PC-9 (cell line): ENCODE measurements at regions not wholly inside any gene's neighbourhood (a gene's known extent, or its start where the extent isn't known, plus 50 kb on each side); places are given as distances from the start of the nearest gene placed in this dataset.

Source experiments
- EZH2 ChIP-seq: fragments of 200-600 bp; sonication (generic); IDR thresholded peaks from 2 replicates; pipeline ENCODE4 v1.8.0; 2017; ENCODE audit warnings: antibody characterized with exemption, low read depth
- TF ChIP-seq, protein P1 (sequence below): fragments of 200-600 bp; sonication (generic); conservative IDR thresholded peaks from 2 replicates; pipeline ENCODE4 v1.6.1; 2017; ENCODE audit warnings: mixed run types, antibody characterized with exemption, mild to moderate bottlenecking, moderate library complexity

DNA sequence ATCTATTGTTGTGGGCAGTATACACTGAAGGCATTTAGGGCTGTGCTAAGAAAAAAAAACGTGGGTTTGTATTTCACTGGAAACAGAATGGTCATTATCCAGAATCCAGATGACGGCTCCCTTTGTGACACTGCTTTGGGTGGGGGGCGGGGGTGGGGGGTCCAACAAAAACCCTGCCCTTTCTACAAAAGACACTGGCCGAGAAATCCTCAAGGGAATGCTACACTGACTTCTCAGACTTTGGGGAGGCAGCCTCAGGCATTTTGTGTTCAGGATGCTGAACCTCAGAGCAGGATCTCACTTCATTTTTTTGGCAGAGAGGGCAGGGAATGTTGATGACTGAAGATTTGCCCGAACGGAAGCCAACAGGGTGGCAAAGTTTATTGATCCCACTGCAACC is 417.1 kb downstream of the HRH4 start:
- TF ChIP-seq, protein P1, sequence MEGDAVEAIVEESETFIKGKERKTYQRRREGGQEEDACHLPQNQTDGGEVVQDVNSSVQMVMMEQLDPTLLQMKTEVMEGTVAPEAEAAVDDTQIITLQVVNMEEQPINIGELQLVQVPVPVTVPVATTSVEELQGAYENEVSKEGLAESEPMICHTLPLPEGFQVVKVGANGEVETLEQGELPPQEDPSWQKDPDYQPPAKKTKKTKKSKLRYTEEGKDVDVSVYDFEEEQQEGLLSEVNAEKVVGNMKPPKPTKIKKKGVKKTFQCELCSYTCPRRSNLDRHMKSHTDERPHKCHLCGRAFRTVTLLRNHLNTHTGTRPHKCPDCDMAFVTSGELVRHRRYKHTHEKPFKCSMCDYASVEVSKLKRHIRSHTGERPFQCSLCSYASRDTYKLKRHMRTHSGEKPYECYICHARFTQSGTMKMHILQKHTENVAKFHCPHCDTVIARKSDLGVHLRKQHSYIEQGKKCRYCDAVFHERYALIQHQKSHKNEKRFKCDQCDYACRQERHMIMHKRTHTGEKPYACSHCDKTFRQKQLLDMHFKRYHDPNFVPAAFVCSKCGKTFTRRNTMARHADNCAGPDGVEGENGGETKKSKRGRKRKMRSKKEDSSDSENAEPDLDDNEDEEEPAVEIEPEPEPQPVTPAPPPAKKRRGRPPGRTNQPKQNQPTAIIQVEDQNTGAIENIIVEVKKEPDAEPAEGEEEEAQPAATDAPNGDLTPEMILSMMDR, result no peak
- no peak for TF ChIP-seq EZH2
